Stimulated activated CD8-positive, alpha-beta memory T cell treated with anti-CD3 and anti-CD28 coated beads, Interleukin-7, amount 100 ng/mL, for 1 hour (primary cell): ENCODE measurements at regions not wholly inside any gene's neighbourhood (a gene's known extent, or its start where the extent isn't known, plus 50 kb on each side); places are given as distances from the start of the nearest gene placed in this dataset.
"Not testable (repeated sequence)": the region's sequence is repeated elsewhere in the genome, so short reads cannot be mapped to it uniquely, and the experiment has no call there.

Source experiments
- DNase-seq, 2 donors: peaks; one replicate each; pipeline ENCODE4 v3.0.0-alpha.2; 2020; ENCODE audit warnings: low read depth in 2 of 2

GRCh38 chr15:69758810-69759790, 306.5 kb downstream of the RPLP1 start:
- peak; percentile 63 to 66 for DNase-seq

- DNase-seq = no peak
Observed at GRCh38 chr15:69760258-69760845, 307.7 kb downstream of the RPLP1 start.

GRCh38 chr15:69760890-69761568, 308.4 kb downstream of the RPLP1 start:
- DNase-seq = peak; percentile 52 to 62

- DNase-seq = no peak
Observed at GRCh38 chr15:69762373-69763148, 309.9 kb downstream of the RPLP1 start.

- no peak for DNase-seq
Observed at GRCh38 chr15:69763831-69764230, 311.2 kb downstream of the RPLP1 start.

GRCh38 chr15:69766156-69766555, 313.5 kb downstream of the RPLP1 start:
- no peak for DNase-seq

- no peak for DNase-seq
Observed at GRCh38 chr15:69767191-69767590, 314.6 kb downstream of the RPLP1 start.

- DNase-seq = not testable (repeated sequence)
Observed at GRCh38 chr15:69769336-69769735, 316.7 kb downstream of the RPLP1 start.

GRCh38 chr15:69774258-69774657, 321.6 kb downstream of the RPLP1 start:
- DNase-seq = not testable (repeated sequence)

- DNase-seq = not testable (repeated sequence)
Observed at GRCh38 chr15:69774711-69775110, 322.1 kb downstream of the RPLP1 start.

GRCh38 chr15:69777356-69777755, 320.4 kb downstream of the TLE3 start:
- DNase-seq = no peak

- no peak for DNase-seq
Observed at GRCh38 chr15:69780374-69780773, 317.3 kb downstream of the TLE3 start.

- DNase-seq = no peak
Observed at GRCh38 chr15:69780981-69781380, 316.7 kb downstream of the TLE3 start.

- no peak for DNase-seq
Observed at GRCh38 chr15:69781411-69782125, 316.1 kb downstream of the TLE3 start.

GRCh38 chr15:69782139-69782658, 315.5 kb downstream of the TLE3 start:
- no peak for DNase-seq

GRCh38 chr15:69782809-69783208, 314.9 kb downstream of the TLE3 start:
- DNase-seq = no peak

- no peak for DNase-seq
Observed at GRCh38 chr15:69783211-69783610, 314.5 kb downstream of the TLE3 start.

GRCh38 chr15:69784798-69785566, 312.7 kb downstream of the TLE3 start:
- no peak for DNase-seq

GRCh38 chr15:69786136-69786701, 311.5 kb downstream of the TLE3 start:
- no peak for DNase-seq

- DNase-seq = no peak
Observed at GRCh38 chr15:69787791-69788190, 309.9 kb downstream of the TLE3 start.
